Ovary (tissue), 3 donors: ENCODE measurements at regions not wholly inside any gene's neighbourhood (a gene's known extent, or its start where the extent isn't known, plus 50 kb on each side); places are given as distances from the start of the nearest gene placed in this dataset.

ENCODE experiments used
- CTCF ChIP-seq, 3 donors: fragments of 450-650 bp in 2 of 3; fragments of 200-600 bp in 1 of 3; IDR thresholded peaks; one replicate each; pipeline versions ENCODE4 v1.5.1 to v1.8.0; 2016 to 2022; ENCODE audit warnings: antibody characterized with exemption in 3 of 3, mild to moderate bottlenecking in 1 of 3
- EP300 ChIP-seq: sonication (generic); formaldehyde crosslinking; IDR thresholded peaks from one replicate; pipeline ENCODE4 v1.6.1; 2017; ENCODE audit warnings: antibody characterized with exemption
- donor health status: DM: no; HTN: no; CAD: no.

GRCh38 chr13:55190996-55191395 is 1949.7 kb upstream of the PRR20A start:
- no peak for TF ChIP-seq CTCF (IDR thresholded peaks at IDR 0.05)
- TF ChIP-seq EP300 = no peak
